Heart left ventricle (tissue), 13 donors: ENCODE measurements at regions not wholly inside any gene's neighbourhood (a gene's known extent, or its start where the extent isn't known, plus 50 kb on each side); places are given as distances from the start of the nearest gene placed in this dataset.

Experiments used
- CTCF ChIP-seq, 12 donors: fragments of 200-600 bp; sonication (generic) in 4 of 12; IDR thresholded peaks; one replicate each; pipeline versions ENCODE4 v1.5.0 to v1.8.0; 2018 to 2022; ENCODE audit warnings: antibody characterized with exemption in 12 of 12, mild to moderate bottlenecking in 5 of 12
- POLR2A ChIP-seq, 2 donors: fragments of 450-650 bp; IDR thresholded peaks; one replicate each; pipeline ENCODE4 v1.6.1; 2017; ENCODE audit warnings: antibody characterized with exemption in 2 of 2, mild to moderate bottlenecking in 2 of 2, moderate library complexity in 2 of 2
- donor health status: ischemic (EF 13 %, LVEDD 7.1; RV severe dilation, severe dysfunction).
- donor health status: DM: no; HTN: yes; CAD: no.
- donor health status: DM: no; HTN: no; CAD: no.
- donor health status: ischemic (EF 25% LVEDD 6.9; RV normal size, moderate dysfunction).
- donor health status: ischemic (EF 25% LVEDD 5.7; RV mildly dilated, moderate dysfunction).
- donor health status: ischemic (EF 35%, LVEDD 5.7; RV mildly dilated, moderate dysfunction).
- donor health status: nonischemic (EF 11% LVEDD 7.7; RV severe dilation, severe dysfunction).
- donor health status: DM: yes; HTN: yes; CAD: no.
- donor health status: PGD.
- donor health status: ischemic (EF 29% LVEDD 5.4; RV normal size, mild dysfunction).
- donor health status: nonischemic (EF 23%, LVEDD 6.1; RV moderate dilation, normal function).

- TF ChIP-seq POLR2A (IDR thresholded peaks at IDR 0.05), result no peak
- no peak for TF ChIP-seq CTCF (IDR thresholded peaks at IDR 0.05)
These were observed 521.9 kb downstream of the BNC2 start for GRCh38 chr9:16348531-16348930.
